ENCODE measurements at regions not wholly inside any gene's neighbourhood (a gene's known extent, or its start where the extent isn't known, plus 50 kb on each side); places are given as distances from the start of the nearest gene placed in this dataset.
"Not testable (repeated sequence)": the region's sequence is repeated elsewhere in the genome, so short reads cannot be mapped to it uniquely, and the experiment has no call there.

- Mint-ChIP-seq H3K9me3 (peaks cover 3 to 35% (median 13%) of the 10 kb centered on the region in 7 donors), H3K36me3 (no peaks in the 10 kb centered on the region), H3K27ac (no peak overlapping the region), H3K4me1 (no peaks in the 10 kb centered on the region), H3K4me3 (no peak overlapping the region), H3K27me3 (no peaks in the 10 kb centered on the region)
- ATAC-seq (ENCODE audit: low read depth in 2 of 2) (no peak), DNase-seq (no peak)
- Histone ChIP-seq H3K27me3 (ENCODE audit: control insufficient read depth, insufficient read depth, low read length) (no peaks in the 10 kb centered on the region), H3K9me3 (ENCODE audit: control insufficient read depth in 2 of 2, low read length in 2 of 2) (peaks cover 0 to 6% of the 10 kb centered on the region in 2 experiments), H3K27ac (ENCODE audit: insufficient read depth, low read length, poor library complexity, severe bottlenecking) (no peak overlapping the region), H3K4me3 (ENCODE audit: low read depth, low read length) (no peak overlapping the region), H3K36me3 (ENCODE audit: control insufficient read depth, insufficient read depth, low read length) (no peaks in the 10 kb centered on the region), H3K4me1 (ENCODE audit: control insufficient read depth, insufficient read depth, low read length, poor library complexity, severe bottlenecking) (no peaks in the 10 kb centered on the region)
Observed at GRCh38 chr9:81427870-81428269, 261.5 kb downstream of the TLE1 start.

DNA sequence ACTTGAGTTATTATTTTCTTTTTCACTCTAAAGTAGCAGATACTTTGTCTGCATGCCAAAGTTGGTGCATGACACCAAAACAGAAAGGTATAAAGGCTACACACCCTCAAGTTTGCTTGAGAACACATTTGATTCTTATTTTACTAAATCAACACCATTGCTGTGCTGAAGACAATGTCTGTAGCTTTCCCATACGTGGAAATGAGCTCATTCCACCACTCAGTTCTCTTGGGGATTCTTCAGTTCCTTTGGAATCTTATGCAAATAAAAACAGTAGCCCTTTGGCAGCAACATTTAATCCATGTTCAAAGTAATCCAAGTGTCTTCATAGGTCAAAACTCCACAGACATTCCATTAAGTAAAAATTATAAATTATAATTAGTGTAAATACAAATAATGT lies 264.9 kb downstream of the TLE1 start:
- H3K27me3 Mint-ChIP-seq = no peaks in the 10 kb centered on the region
- H3K4me3 Mint-ChIP-seq = no peak overlapping the region
- H3K4me1 Mint-ChIP-seq = no peaks in the 10 kb centered on the region
- ATAC-seq (ENCODE audit: low read depth in 2 of 2) (no peak), DNase-seq (no peak)
- no peaks in the 10 kb centered on the region for H3K36me3 ChIP-seq (ENCODE audit: control insufficient read depth, insufficient read depth, low read length)
- no peaks in the 10 kb centered on the region for H3K27me3 ChIP-seq (ENCODE audit: control insufficient read depth, insufficient read depth, low read length)
- no peaks in the 10 kb centered on the region for H3K36me3 Mint-ChIP-seq
- peaks cover 5 to 30% (median 10%) of the 10 kb centered on the region in 7 donors for H3K9me3 Mint-ChIP-seq
- H3K9me3 ChIP-seq (ENCODE audit: control insufficient read depth in 2 of 2, low read length in 2 of 2) = peaks cover 0 to 4% of the 10 kb centered on the region in 2 experiments
- H3K27ac ChIP-seq (ENCODE audit: insufficient read depth, low read length, poor library complexity, severe bottlenecking) = no peak overlapping the region
- no peak overlapping the region for H3K4me3 ChIP-seq (ENCODE audit: low read depth, low read length)
- no peaks in the 10 kb centered on the region for H3K4me1 ChIP-seq (ENCODE audit: control insufficient read depth, insufficient read depth, low read length, poor library complexity, severe bottlenecking)
- no peak overlapping the region for H3K27ac Mint-ChIP-seq

GRCh38 chr9:81423589-81424326 lies 265.6 kb downstream of the TLE1 start:
- Histone ChIP-seq H3K4me1 (ENCODE audit: control insufficient read depth, insufficient read depth, low read length, poor library complexity, severe bottlenecking) (no peaks in the 10 kb centered on the region), H3K36me3 (ENCODE audit: control insufficient read depth, insufficient read depth, low read length) (no peaks in the 10 kb centered on the region), H3K4me3 (ENCODE audit: low read depth, low read length) (no peak overlapping the region), H3K9me3 (ENCODE audit: control insufficient read depth in 2 of 2, low read length in 2 of 2) (peaks cover 0 to 4% of the 10 kb centered on the region in 2 experiments), H3K27me3 (ENCODE audit: control insufficient read depth, insufficient read depth, low read length) (no peaks in the 10 kb centered on the region), H3K27ac (ENCODE audit: insufficient read depth, low read length, poor library complexity, severe bottlenecking) (no peak overlapping the region)
- Mint-ChIP-seq H3K27me3 (no peaks in the 10 kb centered on the region), H3K4me3 (no peak overlapping the region), H3K4me1 (no peaks in the 10 kb centered on the region), H3K9me3 (peaks cover 5 to 30% (median 10%) of the 10 kb centered on the region in 7 donors), H3K27ac (no peak overlapping the region), H3K36me3 (no peaks in the 10 kb centered on the region)
- no peak for DNase-seq
- ATAC-seq (ENCODE audit: low read depth in 2 of 2) = no peak

DNA sequence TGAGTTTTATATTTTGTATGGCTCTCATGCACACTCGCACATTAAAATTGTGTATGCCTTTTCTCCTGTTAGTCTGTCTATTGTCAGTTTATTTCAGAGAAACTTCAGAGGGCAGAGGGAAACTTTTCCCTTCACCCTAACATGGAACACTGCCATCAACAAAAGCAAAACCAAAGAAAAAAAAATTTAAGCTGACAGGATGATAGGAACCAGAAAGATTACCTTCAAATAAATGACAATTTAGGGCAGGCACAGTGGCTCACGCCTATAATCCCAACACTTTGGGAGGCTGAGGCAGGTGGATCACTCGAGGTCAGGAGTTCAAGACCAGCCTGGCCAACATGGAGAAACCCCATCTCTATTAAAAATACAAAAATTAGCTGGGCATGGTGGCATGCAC lies 268.3 kb downstream of the TLE1 start:
- not testable (repeated sequence) for H3K27me3 Mint-ChIP-seq; ATAC-seq (ENCODE audit: low read depth in 2 of 2); DNase-seq; H3K27ac ChIP-seq (ENCODE audit: insufficient read depth, low read length, poor library complexity, severe bottlenecking); H3K36me3 ChIP-seq (ENCODE audit: control insufficient read depth, insufficient read depth, low read length); H3K4me1 Mint-ChIP-seq; H3K9me3 ChIP-seq (ENCODE audit: control insufficient read depth in 2 of 2, low read length in 2 of 2); H3K27ac Mint-ChIP-seq; H3K27me3 ChIP-seq (ENCODE audit: control insufficient read depth, insufficient read depth, low read length); H3K36me3 Mint-ChIP-seq; H3K4me1 ChIP-seq (ENCODE audit: control insufficient read depth, insufficient read depth, low read length, poor library complexity, severe bottlenecking); H3K4me3 Mint-ChIP-seq; H3K4me3 ChIP-seq (ENCODE audit: low read depth, low read length)
- H3K9me3 Mint-ChIP-seq = peaks cover 2 to 34% (median 9%) of the 10 kb centered on the region in 7 donors

DNA sequence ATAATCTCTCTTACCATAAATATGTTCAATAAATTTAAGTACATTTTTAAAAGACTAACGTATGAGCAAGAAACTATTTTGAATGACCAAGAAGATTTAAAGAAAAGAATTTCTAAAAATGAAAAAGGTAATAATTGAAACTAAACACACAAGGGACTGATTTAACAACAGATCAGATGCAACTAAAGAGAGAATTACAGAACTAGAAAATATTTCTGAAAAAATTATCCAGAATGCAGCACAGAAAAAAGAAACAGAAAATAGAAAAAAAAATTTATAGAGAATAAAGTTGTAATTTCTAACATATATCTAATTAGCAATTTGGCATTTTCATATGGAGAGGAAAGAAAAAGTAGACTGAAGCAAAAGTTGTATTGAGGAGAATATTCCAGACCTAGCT lies 269.3 kb downstream of the TLE1 start:
- Histone ChIP-seq H3K4me3 (ENCODE audit: low read depth, low read length) (no peak overlapping the region), H3K27me3 (ENCODE audit: control insufficient read depth, insufficient read depth, low read length) (no peaks in the 10 kb centered on the region), H3K36me3 (ENCODE audit: control insufficient read depth, insufficient read depth, low read length) (no peaks in the 10 kb centered on the region), H3K27ac (ENCODE audit: insufficient read depth, low read length, poor library complexity, severe bottlenecking) (no peak overlapping the region), H3K4me1 (ENCODE audit: control insufficient read depth, insufficient read depth, low read length, poor library complexity, severe bottlenecking) (no peaks in the 10 kb centered on the region), H3K9me3 (ENCODE audit: control insufficient read depth in 2 of 2, low read length in 2 of 2) (no peaks in the 10 kb centered on the region)
- no peak for ATAC-seq (ENCODE audit: low read depth in 2 of 2)
- Mint-ChIP-seq H3K4me3 (no peak overlapping the region), H3K27me3 (no peaks in the 10 kb centered on the region), H3K4me1 (peaks cover 0 to 2% (median 0%) of the 10 kb centered on the region in 4 donors), H3K36me3 (no peaks in the 10 kb centered on the region), H3K27ac (no peak overlapping the region), H3K9me3 (peaks cover 2 to 24% (median 7%) of the 10 kb centered on the region in 7 donors)
- no peak for DNase-seq

DNA sequence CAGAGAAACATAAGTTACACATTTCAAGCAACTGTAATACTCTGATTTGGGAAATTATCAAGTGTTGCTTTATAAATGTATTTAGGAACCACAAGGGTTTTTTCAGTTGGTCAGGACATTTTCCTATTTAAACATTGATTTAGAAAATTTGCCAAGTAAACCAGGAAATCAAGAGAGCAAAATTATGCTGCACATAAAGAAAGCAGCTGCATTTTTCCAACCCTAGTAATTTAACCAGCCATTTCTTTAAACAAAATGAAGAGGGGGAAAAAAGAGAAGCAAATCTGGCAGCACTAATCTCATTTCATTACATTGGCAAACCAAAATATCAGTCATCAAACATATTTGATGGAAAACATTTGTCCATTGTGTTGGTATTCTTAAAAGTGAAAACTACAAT lies 271.4 kb downstream of the TLE1 start:
- Mint-ChIP-seq H3K9me3 (peaks cover 2 to 16% (median 5%) of the 10 kb centered on the region in 7 donors), H3K36me3 (no peaks in the 10 kb centered on the region), H3K4me1 (peaks cover 0 to 2% (median 0%) of the 10 kb centered on the region in 4 donors), H3K27ac (no peak overlapping the region), H3K27me3 (no peaks in the 10 kb centered on the region), H3K4me3 (no peak overlapping the region)
- H3K4me3 ChIP-seq (ENCODE audit: low read depth, low read length) = no peak overlapping the region
- H3K27me3 ChIP-seq (ENCODE audit: control insufficient read depth, insufficient read depth, low read length) = no peaks in the 10 kb centered on the region
- no peaks in the 10 kb centered on the region for H3K9me3 ChIP-seq (ENCODE audit: control insufficient read depth in 2 of 2, low read length in 2 of 2)
- H3K27ac ChIP-seq (ENCODE audit: insufficient read depth, low read length, poor library complexity, severe bottlenecking) = no peak overlapping the region
- H3K36me3 ChIP-seq (ENCODE audit: control insufficient read depth, insufficient read depth, low read length) = no peaks in the 10 kb centered on the region
- H3K4me1 ChIP-seq (ENCODE audit: control insufficient read depth, insufficient read depth, low read length, poor library complexity, severe bottlenecking) = no peaks in the 10 kb centered on the region
- no peak for DNase-seq
- ATAC-seq (ENCODE audit: low read depth in 2 of 2) = no peak

GRCh38 chr9:81417299-81417675 lies 272.1 kb downstream of the TLE1 start:
- no peak overlapping the region for H3K4me3 Mint-ChIP-seq
- ATAC-seq (ENCODE audit: low read depth in 2 of 2) = no peak
- H3K27ac Mint-ChIP-seq = no peak overlapping the region
- Histone ChIP-seq H3K4me3 (ENCODE audit: low read depth, low read length) (no peak overlapping the region), H3K27ac (ENCODE audit: insufficient read depth, low read length, poor library complexity, severe bottlenecking) (no peak overlapping the region), H3K9me3 (ENCODE audit: control insufficient read depth in 2 of 2, low read length in 2 of 2) (no peaks in the 10 kb centered on the region), H3K27me3 (ENCODE audit: control insufficient read depth, insufficient read depth, low read length) (no peaks in the 10 kb centered on the region), H3K36me3 (ENCODE audit: control insufficient read depth, insufficient read depth, low read length) (no peaks in the 10 kb centered on the region), H3K4me1 (ENCODE audit: control insufficient read depth, insufficient read depth, low read length, poor library complexity, severe bottlenecking) (no peaks in the 10 kb centered on the region)
- no peak for DNase-seq
- no peaks in the 10 kb centered on the region for H3K27me3 Mint-ChIP-seq
- H3K4me1 Mint-ChIP-seq = peaks cover 0 to 2% (median 0%) of the 10 kb centered on the region in 4 donors
- H3K9me3 Mint-ChIP-seq = peaks cover 2 to 16% (median 5%) of the 10 kb centered on the region in 7 donors
- no peaks in the 10 kb centered on the region for H3K36me3 Mint-ChIP-seq

Measured in CD4-positive, CD25-positive, alpha-beta regulatory T cell (primary cell).